ENCODE measurements at regions not wholly inside any gene's neighbourhood (a gene's known extent, or its start where the extent isn't known, plus 50 kb on each side); places are given as distances from the start of the nearest gene placed in this dataset.

DNA sequence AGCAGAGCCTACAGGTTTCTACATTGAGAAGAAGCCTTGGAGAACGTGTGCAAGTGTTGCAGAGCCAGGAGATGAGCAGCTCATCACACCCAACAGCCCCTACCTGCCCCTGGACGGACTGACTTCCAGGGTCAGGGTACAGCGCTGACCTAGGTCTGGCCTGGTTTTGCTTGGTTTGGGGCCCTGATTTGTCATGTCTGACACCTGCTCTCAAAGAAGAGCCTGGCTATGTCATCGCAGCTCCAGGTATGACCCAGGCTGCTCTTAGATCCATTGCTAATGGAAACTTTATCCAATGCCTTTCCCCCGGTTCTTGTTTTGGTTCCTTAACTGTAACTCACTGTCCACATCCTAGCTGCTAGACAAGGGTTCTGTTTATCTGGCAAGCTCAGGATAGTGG is 149.5 kb downstream of the CXCL12 start:
- TF ChIP-seq CTCF (optimal IDR thresholded peaks at IDR 0.05 in 1 of 3, IDR thresholded peaks at IDR 0.05 in 1 of 3, conservative IDR thresholded peaks at IDR 0.05 in 1 of 3; ENCODE audit: extremely low read depth in 1 of 3, insufficient read depth in 2 of 3, low read length in 3 of 3) (no peak), EZH2 (IDR thresholded peaks at IDR 0.05; ENCODE audit: low read length) (no peak)
